DND-41 (cell line): ENCODE measurements at regions not wholly inside any gene's neighbourhood (a gene's known extent, or its start where the extent isn't known, plus 50 kb on each side); places are given as distances from the start of the nearest gene placed in this dataset.

Experiments
- EZH2 ChIP-seq: IDR thresholded peaks from 3 replicates; pipeline ENCODE4 v1.6.1; 2012; ENCODE audit warnings: borderline replicate concordance, low read depth, mild to moderate bottlenecking, moderate library complexity, low read length, inconsistent platforms; ENCODE audit not compliant: severe bottlenecking
- TF ChIP-seq, protein P1 (sequence below): IDR thresholded peaks from 2 replicates; pipeline ENCODE4 v1.5.1; 2012; ENCODE audit warnings: borderline replicate concordance, low read length, moderate library complexity, mild to moderate bottlenecking; ENCODE audit not compliant: poor library complexity, severe bottlenecking; ENCODE audit errors: extremely low read depth

DNA sequence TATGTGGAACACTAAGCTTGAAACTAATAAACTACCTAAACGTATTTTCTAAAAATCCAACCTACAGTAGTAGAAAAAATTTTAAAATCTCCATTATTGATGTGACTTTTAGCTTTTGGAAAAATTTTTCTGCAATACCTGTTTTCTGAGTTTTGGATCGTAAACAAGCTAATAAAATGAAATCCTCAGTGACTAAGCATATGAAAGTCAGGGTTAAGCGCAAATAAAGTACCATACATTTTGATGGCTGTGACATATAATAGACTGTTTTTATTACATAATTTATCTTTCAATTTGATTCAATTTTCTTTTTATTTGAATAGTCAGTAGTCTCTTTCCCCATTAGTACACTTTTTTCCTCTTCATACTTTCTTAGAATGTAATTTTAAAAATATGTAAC, 683.6 kb downstream of the NUP35 start:
- TF ChIP-seq, protein P1, sequence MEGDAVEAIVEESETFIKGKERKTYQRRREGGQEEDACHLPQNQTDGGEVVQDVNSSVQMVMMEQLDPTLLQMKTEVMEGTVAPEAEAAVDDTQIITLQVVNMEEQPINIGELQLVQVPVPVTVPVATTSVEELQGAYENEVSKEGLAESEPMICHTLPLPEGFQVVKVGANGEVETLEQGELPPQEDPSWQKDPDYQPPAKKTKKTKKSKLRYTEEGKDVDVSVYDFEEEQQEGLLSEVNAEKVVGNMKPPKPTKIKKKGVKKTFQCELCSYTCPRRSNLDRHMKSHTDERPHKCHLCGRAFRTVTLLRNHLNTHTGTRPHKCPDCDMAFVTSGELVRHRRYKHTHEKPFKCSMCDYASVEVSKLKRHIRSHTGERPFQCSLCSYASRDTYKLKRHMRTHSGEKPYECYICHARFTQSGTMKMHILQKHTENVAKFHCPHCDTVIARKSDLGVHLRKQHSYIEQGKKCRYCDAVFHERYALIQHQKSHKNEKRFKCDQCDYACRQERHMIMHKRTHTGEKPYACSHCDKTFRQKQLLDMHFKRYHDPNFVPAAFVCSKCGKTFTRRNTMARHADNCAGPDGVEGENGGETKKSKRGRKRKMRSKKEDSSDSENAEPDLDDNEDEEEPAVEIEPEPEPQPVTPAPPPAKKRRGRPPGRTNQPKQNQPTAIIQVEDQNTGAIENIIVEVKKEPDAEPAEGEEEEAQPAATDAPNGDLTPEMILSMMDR = no peak
- TF ChIP-seq EZH2 = no peak
